ENCODE measurements at regions not wholly inside any gene's neighbourhood (a gene's known extent, or its start where the extent isn't known, plus 50 kb on each side); places are given as distances from the start of the nearest gene placed in this dataset.

- TF ChIP-seq, protein P1, sequence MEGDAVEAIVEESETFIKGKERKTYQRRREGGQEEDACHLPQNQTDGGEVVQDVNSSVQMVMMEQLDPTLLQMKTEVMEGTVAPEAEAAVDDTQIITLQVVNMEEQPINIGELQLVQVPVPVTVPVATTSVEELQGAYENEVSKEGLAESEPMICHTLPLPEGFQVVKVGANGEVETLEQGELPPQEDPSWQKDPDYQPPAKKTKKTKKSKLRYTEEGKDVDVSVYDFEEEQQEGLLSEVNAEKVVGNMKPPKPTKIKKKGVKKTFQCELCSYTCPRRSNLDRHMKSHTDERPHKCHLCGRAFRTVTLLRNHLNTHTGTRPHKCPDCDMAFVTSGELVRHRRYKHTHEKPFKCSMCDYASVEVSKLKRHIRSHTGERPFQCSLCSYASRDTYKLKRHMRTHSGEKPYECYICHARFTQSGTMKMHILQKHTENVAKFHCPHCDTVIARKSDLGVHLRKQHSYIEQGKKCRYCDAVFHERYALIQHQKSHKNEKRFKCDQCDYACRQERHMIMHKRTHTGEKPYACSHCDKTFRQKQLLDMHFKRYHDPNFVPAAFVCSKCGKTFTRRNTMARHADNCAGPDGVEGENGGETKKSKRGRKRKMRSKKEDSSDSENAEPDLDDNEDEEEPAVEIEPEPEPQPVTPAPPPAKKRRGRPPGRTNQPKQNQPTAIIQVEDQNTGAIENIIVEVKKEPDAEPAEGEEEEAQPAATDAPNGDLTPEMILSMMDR (IDR thresholded peaks at IDR 0.05) = no peak
- no peak for TF ChIP-seq POLR2A (IDR thresholded peaks at IDR 0.05)
Observed at GRCh38 chr3:31213869-31214486, 318.7 kb upstream of the STT3B start.

Measured in esophagus squamous epithelium (tissue), 4 donors.